GF-D8 (cell line): ENCODE measurements at regions not wholly inside any gene's neighbourhood (a gene's known extent, or its start where the extent isn't known, plus 50 kb on each side); places are given as distances from the start of the nearest gene placed in this dataset.

Source experiments
- DNase-seq: peaks from one replicate; lab custom pipeline; 2025; lab: John Stamatoyannopoulos, UW

DNA sequence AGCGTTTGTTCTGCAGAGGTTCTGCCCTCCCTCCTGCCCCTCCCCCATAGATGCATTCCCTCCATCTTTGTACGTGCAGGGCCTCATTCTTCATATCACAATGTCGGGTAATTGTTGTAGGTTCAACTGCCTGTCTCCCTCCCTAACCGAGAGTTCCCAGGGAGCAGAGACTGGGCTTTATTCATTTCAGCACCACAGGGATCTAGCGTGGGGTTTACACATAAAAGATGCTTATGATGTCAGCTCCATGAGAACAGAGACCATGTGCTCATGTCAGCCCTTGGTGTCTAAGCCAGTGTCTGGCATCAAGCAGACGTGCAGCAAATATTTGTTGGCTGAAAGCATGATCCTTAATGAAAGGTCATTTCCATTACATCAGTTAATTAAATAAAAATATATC is 298.9 kb upstream of the TRIB2 start:
- DNase-seq, result no peak

DNA sequence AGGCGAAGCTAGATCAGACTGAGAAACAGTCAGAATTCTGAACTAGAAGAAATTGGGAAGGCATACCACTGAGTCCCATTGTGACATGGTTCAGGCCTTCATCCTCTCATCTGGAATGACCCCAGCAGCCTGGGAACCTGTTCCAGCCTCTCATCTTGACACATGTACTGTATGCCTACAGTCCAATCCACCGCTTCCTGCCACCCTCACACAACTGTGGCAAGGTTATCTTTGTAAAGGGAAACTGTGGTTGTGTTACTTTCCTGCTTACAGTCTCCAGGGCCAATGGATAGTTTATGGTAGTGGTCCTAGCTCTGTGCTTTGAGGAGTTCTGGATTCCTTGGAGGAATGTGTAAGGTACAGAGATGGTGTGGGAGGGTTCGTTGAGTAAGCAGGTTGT is 296.9 kb upstream of the TRIB2 start:
- no peak for DNase-seq

DNA sequence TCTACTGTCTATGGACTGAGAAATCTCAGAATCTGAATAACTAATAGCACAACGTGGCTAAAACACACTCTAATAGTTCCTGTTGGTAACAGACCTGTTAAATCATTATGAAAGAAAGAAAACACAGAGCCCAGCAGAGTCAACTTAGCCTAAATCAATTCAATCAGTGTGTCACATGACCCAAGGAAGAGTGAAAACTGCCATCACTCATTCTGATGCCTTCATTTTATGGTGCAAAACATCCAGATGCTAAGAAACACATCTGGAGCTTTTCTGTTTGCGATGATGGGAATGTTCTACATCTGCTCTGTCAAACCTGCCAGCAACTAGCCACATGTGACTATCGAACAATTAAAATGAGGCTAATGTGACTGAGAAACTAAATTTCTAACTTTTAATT is 295.7 kb upstream of the TRIB2 start:
- DNase-seq, result no peak

DNA sequence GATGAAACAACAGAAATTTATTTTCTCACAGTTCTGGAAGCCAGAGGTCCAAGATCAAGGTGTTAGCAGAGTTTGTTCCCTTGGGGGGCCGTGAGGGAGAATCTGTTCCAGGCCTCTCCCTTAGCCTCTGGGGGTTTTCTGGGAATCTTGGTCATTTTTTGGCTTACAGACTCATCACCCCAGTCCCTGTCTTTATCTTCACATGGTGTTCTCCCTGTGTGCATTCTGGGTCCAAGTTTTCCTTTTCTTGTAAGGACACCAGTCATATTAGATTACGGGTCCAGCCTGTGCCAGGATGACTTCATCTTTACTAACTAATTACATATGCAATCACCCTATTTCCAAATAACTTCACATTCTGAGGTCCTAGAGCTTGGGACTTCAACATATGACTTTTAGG is 292.5 kb upstream of the TRIB2 start:
- DNase-seq, result no peak

DNA sequence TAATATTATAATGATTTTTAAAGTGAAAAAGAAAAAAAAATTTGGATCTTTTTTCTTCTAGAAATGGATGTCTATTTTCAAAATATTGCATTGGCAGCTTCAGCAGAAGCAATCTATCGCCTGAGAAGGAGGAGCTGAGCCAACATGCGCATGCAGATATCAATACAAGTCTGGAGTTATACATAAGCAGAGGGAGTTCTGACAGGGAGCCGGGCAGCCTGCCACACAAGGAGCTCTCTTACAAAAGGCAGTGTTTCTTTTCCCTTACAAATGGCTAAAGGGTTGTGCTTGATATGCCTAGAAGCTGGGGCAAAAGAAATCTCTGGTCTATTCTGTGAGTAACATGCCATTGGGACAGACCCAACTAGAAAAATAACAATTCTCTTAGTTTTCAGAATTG is 291.9 kb upstream of the TRIB2 start:
- DNase-seq, result no peak

DNA sequence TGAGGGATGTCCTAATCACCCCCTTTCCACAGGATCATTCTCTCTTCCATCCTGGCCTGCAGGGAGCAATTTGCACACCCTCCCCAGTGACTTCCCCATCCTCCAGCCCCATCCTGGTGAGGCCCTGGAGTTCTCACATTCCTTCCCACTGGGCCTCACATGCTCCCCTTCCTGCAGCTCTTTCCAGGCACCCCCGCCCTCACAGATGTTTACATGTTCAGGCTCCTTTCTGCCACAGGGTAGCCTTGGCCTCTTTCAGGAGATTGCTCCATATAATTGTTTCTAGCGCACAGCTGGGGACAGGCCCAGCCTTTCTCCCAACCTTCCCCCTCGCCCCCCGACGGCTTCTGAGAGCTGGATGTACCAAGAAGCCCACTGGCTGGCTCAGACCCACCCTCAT is 288.4 kb upstream of the TRIB2 start:
- no peak for DNase-seq

DNA sequence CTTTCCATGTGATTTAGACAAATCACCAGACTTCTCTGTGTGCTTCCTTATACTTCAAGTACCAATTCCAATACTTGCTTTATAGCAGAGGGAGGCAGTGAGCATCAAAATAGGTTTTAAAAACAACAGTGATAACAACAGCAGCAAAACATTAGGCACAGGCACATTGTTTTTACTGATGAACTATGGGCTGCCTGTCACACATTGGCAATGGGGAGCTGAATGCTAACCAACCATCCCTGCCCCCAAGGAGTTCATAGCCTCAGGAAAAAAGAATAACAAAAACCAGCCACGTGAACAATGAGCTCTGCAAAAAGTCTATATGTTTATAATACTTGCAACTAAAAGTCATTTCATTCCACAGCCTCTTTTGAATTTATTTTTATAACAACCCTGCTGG is 287.9 kb upstream of the TRIB2 start:
- no peak for DNase-seq

DNA sequence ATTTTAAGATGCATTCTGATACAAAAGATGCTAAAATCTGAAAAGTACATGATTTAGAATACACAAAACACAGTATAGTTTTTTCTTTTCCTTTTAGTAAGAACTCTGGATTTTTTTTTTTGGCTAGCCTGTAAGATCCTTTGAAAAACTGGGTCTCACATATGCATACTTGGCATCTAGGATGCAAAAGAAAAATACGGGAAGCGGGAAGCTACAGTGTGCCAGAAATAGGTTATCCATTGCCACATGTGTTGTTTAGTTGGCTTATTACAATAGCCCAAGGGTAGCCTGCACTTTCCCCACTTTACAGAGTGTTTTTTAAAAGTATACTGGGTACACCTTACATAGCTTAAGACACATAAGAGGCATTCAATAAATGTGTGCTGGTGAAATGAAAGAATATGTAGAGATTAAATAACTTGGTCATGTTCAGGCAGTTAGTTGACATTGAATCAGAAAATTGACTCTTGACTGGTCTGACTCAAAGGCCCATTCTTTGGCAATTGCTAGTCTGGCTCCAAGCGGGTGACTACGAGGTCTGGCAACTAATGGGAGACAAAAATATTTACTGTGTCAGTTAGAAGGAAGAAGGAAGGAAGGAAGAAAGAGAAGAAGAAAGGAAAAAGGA is 286.8 kb upstream of the TRIB2 start:
- no peak for DNase-seq

DNA sequence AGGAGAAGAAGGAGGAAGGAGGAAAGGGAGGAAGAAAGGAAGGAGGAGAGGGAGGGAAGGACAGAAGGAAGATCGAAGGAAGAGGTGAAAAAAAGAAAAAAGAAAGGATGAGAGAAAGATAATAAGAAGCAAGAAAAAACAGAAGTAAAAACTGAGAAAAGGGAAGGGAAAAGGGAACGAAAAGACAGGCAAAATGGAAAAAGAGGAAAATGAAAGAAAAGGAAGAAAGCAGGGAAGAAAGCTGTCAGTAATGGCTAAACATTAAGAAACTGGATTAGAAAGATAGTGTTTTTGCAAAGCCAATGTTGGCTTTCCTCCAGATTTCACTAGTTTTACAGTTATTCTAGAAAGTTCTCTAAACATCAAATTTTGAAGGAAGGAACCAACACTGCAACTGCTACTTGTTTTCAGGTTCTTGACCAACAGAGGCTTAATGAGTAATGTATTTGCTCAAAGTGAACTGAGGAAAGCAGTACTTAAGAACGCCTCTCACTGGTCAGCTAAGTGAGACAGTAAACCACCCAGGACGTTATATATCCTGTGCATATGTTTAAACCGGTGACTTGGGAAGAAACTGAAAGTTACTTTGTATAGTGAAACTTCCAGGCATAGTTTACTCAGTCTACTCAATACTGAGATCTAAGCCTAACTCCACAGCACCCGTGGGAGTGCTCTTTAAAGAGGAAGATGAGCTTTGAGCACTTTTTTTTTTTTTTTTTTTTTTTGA is 286.2 kb upstream of the TRIB2 start:
- DNase-seq, result no peak

DNA sequence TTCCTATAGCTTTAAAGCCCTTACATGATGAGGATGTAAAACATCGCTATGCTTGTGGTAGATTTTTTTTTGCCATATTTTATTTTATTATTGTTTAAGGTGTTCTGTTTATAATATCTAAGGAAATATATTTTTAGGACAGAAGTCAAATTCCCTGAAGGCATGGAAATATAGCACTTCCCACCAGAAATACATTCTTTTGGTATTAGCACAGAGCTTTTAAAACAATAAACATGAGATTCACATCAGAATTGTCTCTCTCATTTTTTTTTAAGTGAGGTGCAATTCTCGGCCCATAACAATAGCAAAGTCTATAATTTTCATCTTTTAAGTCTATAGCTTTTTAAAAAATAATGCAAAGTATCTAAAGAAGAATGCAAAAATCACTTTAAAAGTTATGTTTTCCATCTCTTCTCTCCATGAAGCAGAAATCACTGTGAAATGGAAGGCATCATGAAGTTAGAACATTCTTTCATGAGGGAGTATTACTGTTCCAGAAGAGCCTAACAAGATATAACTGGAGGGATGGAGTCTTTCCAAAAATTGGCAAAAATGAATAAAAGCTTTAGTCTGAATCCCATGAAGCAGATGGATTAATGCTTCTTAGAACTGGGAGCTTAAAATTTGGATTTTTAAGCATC is 283.6 kb upstream of the TRIB2 start:
- DNase-seq, result no peak

DNA sequence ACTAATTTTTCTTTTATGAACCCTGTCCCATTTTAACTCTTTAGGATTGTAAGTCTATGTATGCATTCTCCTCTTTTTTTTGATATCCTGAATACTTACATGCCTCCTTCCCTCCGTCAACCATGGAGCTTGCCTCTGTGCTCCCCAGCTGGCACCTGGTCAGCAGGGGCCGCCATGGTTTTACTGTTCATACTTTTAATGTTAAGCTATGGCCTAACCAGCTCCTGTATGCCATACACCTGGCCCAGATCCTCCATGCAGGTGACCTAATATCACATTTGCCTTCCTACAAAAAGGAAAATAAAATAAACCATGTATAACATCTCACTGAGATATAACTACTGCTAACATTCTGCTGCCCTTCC is 283.1 kb upstream of the TRIB2 start:
- DNase-seq, result no peak

DNA sequence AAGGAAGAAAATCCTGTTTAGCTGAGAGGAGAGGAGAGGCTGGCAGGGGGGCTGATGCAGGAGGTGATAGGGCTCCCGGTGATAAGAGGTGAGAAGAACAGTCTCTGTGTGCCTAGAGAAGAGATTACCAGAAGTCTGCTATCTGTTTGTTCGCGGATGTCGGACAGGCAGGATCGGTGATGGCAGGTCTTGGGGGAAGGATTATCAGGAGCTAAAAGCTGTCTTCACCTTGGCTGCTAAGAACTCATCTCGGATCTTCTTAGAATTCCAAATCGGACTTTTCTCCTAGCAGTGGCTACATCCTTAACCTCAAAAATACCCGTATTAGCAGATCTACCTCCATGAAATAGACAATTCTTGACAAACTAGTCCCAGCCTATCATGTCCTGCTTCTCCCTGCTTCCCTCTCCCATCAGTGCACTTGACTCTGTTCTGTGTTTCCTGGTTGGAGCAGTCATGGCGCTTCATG is 282.1 kb upstream of the TRIB2 start:
- no peak for DNase-seq

DNA sequence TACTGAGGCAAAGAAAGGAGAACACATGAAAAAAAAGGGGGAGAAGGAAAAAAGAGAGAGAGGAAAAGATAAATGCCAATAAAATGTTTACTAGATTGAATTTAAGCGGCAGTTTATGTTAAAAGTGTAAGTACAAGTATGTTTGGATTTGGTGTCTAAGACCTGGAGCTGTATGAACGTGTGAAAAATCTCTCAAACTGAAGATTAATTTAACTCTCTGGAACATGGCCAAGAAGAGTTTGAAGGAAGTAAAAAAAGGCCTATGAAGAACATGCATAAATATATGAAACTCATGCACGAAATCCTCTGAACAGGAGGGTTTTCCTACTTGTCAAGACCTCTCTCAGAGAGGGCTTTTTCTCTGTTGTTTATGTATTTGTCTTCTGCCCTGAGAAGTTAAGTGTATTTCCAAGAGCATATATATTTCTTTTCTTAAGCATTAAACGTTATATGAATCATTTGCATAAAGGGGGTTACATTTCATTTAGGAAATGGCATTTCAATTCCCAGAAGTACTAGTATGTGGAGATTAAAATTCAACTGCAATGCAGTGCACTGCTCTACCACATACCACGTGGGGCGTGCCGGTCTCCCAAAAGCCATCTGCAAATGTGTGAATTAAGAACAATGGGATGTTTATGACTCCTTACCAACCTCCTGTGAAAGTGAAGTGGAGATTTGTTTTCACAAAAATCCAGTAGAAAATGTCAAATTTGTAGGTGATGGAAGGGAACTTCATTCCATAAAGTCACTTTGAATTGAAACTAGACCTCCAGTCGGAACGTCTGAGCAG is 281.1 kb upstream of the TRIB2 start:
- DNase-seq, result no peak

DNA sequence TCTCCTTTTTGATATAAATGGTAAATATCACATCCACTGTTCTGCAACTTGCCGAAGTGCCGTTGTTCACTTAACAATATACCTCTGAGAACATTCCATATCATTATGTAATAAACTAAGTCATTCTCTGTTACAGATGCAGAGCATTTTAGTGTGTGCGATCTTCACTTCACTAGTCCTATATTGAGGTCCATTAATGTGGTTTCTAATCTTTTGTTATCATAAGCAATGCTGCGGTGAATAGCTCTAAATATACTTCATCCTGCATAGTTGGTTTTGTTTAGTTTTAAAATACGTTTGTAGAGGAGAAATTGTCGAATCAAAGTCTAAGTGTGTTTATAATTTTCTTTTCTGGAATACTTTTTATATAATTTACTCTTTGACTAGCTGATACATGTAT is 280.3 kb upstream of the TRIB2 start:
- DNase-seq, result no peak

DNA sequence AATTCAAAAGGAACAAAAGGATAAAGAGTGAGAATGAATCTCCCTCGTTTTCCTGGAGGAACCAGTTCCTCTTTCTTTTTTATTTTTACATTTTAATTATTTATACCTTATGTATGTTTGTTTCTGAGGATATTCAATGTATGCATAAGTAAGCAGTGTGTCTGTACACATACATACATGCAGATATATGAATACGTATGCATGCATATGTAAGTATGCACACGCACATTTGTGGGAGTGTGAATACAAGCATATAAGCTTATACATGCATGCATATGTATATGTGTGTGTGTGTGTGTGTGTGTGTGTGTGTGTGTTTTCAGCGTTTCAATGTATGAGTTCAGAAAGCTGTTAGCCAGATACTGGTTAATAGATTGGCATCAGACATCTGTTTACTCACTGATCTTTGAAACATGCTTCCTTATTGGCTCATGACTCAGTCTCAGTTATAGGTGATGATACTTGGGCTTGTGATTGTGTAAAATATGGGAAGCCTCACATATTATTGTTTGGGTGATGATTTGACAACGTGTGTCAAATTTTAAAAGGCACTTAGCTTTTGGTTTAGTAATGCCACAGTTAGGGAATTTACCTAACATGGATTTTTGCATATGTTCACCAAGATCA is 279.7 kb upstream of the TRIB2 start:
- no peak for DNase-seq

DNA sequence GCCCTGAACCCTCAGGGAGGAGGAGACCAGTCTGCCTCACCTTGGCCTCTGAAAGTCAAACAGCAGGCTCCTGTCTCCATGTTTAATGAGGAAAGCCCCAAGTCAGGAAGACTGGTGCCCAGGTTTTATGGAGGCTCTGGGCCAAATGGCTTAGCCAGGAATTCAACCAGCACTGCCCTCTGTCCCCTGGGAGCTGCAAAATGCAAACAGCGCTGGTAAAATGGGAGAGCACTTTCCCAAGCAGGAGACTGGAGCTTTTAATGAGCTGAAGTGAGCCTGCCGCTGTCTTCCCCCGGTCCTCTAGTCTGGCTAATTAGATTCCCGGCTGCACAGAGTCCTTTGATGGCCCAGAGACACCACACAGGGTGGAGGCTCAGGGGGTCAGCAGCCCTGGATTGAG is 276.0 kb upstream of the TRIB2 start:
- DNase-seq, result no peak

DNA sequence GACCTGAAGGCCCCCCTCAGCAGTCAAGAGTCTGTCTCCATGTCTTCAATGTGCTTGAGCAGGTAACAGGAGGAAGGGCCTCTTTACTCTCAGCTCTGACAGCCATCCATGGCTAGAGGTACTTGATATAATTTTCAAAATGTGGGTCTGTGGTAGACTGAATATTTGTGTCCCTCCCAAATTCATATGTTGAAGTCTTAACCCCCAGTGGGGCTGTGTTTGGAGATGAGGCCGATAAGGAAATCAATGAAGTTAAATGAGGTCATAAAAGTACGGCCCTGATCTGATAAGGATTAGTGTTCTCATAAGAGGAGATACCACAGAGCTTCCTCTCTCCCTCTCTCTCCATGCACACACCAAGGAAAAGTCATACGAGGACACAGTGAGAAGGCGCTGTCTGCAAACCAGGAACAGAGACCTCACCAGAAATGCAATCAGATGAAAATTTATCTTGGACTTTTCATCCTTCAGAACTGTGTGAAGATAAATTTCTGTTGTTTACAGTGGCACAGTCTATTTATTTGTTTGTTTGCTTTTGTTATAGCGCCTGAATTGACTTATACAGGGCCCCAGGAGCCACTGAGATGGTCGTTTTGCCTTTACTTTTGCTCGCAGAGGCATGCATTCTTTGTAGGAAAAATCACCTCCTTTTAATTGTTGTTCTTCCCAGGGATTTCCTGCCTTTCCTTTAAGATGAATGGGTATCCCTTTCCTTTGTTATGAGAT is 274.8 kb upstream of the TRIB2 start:
- no peak for DNase-seq

DNA sequence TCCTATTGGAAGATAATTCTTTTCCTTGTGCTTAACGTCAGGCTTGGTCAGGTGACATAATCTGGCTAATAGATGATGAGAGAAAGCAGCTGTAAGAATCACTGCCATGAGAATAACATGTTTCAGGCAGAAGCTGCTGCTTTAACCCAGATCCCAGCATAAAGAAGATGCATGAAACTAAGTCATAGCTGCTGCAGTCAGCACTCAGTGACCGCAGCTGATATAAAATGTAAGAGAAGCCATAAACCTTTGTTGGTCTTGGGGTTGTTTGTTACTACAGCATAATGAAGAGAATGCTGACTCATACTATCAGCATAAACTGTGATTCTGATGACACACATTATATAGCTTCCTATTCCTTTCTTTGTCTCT is 274.3 kb upstream of the TRIB2 start:
- no peak for DNase-seq

DNA sequence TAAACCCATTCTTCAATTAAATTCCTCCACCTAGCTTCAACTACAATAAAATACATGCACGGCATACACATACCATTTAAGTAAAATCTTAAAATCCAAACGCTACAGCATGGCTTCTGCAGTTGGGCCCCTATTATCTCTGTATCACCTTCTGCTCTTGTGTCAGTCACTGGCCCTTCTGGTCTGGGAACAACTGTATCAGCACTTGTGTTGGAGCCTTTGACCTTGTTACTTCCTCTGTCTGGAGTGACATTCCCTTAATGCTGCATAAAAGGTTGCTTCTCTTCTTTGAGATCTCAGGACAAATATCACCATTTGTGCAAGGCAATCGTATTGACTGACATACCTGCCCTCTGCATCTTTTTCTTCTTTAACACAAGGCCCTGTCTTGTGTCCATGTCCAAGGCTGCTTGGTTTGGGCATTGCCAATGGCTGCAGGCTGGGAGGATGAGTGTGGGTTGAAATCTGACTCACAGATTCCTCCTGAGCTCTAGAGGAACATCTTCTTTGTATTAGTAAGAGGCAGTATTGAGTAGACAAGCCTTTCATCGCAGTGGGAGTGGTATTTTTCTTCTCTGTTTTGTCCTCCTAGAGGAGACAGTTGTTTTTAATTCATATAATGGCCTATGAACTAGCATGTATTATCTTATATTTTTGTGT is 267.8 kb upstream of the TRIB2 start:
- DNase-seq, result no peak

DNA sequence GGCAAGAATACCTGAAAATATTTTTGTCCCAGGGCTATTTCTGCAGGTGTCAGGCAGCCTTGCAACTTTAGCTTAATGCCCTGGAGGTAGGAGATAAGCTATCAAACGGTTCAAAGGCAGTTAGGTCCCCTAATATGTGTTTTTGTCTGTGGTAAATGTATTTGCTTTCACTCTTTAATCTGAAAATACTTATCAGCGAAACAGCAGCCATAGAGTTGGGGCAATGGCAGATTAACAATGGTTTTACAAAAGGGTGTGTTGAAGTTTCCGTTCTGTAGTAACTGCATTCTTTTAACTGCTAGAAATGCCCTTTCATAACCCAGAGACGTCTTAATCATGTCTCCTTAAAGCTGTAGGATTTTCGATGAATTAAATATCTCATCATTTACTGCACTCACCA is 265.0 kb upstream of the TRIB2 start:
- DNase-seq, result no peak

DNA sequence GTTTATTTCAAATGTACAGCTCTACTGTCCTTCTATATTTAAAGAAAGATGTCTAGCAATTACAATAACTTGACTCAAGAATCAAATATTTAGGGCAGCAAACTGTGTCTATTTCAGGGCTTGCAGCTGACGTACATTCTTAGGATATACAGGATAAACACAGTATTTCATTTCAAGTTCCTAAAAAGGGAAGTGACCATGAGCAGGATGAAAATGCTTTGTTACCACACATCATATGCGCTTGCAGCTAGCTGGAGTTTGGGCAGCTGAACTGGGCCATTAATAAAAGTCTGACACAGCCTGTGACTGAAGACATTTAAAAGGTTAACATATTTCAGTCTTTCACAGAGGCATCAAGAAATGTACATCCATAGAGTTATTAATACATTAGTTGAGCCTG is 264.6 kb upstream of the TRIB2 start:
- peak; percentile 10 for DNase-seq
